ENCODE measurements at regions not wholly inside any gene's neighbourhood (a gene's known extent, or its start where the extent isn't known, plus 50 kb on each side); places are given as distances from the start of the nearest gene placed in this dataset.

- TF ChIP-seq POLR2A (IDR thresholded peaks at IDR 0.05; ENCODE audit: low read length) (no peak), GATA1 (IDR thresholded peaks at IDR 0.05; ENCODE audit: low read depth, low read length) (no peak)
These were observed 1847.5 kb upstream of the IGFBP7 start for GRCh38 chr4:58957711-58958110.

All from erythroblast (primary cell).